ENCODE measurements at regions not wholly inside any gene's neighbourhood (a gene's known extent, or its start where the extent isn't known, plus 50 kb on each side); places are given as distances from the start of the nearest gene placed in this dataset.
A peak's percentile ranks its signal among the peaks of the same experiment; 100 is the strongest.
"Not testable (repeated sequence)": the region's sequence is repeated elsewhere in the genome, so short reads cannot be mapped to it uniquely, and the experiment has no call there.

DNA sequence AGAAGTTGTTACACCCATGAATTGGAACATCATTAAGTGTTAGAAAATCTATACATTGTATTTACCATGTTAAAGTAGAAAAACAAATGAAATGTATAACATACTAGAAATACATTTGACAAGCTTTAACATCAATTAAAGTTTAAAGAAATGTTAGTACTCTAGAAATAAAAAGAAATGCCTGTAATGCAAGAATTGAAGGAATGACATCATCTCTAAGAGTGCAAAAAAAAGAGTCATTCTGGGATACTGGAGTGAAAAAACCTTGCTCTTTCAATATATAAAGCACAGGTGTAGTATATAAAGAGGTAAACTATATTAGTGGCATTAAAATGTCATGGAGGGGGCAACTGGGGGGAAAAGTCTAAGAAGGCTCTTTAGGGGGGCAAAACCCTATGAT is 210.8 kb upstream of the PLD5 start:
- no peak for DNase-seq (ENCODE audit: low spot score)

DNA sequence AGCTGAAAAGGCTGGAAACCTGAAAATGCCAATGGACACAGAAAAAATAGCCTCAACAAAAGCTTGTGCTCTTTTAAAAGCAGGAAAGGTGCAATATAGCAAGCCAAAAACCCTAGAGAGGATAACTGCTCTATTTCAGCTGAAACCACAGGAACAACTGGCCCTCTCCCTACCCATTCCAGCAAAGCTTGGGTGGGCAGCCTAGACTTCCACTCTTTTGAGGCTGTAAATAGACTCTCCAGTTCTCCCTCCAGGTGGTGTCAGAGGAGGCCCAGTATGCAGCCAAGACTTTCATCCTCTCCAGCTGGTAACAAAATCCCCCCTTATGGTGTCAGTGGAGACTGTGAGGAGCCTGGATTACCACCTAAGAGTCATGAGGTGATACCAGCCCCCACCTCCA is 206.9 kb upstream of the PLD5 start:
- no peak for DNase-seq (ENCODE audit: low spot score)

DNA sequence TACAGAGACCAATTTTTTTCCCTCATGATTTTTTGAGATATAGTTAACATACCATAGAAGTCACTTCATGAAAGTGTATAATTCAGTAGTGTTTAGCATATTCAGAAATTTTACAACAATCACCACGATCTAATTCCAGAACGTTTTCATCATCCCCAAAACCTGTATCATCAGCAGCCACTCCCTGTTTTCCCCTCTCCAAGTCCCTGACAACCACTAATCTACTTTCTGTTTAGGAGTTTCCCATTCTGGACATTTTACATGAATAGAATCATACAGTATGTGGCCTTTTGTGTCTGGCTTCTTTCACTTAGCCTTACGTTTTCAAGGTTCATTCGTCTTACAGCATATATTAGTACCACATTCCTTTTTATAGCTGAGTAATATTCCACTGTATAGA is 204.2 kb upstream of the PLD5 start:
- no peak for DNase-seq (ENCODE audit: low spot score)

GRCh38 chr1:242723044-242723716 is 198.7 kb upstream of the PLD5 start:
- DNase-seq (ENCODE audit: low spot score), result no peak

DNA sequence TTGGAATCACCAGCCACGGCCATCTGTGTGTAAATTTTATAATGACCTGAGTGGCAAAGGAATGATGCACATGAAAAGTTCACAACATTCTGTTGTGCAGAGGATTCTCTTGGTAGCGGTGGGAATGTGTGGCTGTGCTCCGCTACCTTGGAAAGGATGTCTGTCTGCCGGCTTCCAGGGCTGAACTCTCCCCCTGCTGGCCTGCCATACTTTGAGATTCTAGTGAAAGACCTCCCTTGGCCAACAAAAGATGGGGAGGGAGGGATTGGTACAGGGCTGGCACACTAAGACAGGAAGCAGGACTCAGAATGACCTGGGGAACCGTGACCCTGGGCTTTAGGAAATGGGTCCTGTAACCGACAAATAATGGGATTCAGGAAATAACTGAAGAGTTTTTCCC is 194.5 kb upstream of the PLD5 start:
- no peak for DNase-seq (ENCODE audit: low spot score)

DNA sequence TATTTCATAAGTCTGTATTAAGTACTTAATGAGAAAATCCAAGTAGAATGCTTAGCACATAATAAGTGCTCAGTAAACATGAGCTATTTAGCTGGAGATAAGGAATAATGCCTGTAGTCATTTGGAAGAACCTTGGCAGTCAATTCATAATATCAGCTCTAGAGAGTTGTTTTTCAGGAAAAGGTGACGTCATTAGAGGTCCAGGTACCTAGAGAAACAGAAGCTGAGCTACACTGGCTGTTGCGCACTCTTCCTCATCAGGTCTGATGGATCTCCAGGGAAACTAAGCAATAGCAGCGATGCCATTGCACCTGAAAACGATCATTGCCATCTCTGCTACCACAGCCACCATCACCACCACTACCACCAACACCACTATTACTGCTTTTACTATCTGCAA is 187.8 kb upstream of the PLD5 start:
- DNase-seq (ENCODE audit: low spot score), result no peak

- no peak for DNase-seq (ENCODE audit: low spot score)
Observed at GRCh38 chr1:242710847-242711246, 186.3 kb upstream of the PLD5 start.

GRCh38 chr1:242710286-242710685 is 185.8 kb upstream of the PLD5 start:
- DNase-seq (ENCODE audit: low spot score), result no peak

DNA sequence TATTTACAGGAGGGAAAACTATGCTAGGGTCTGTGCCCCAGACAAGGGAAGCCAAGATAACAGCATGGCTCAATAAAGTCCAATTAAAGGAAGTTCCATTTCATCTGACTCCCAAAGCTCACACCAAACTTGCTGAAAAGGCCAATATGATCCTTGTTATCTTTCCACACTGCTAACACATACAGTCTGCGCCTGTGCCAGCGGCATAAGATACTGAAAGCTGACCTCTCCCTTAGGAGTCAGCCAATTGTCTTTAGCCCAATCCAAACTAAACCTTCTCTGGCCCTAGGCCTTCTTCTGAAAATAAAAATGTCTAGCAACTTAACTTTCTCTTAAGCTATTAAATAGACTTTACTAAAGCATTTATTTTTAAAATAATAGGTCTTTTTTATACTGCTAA is 179.0 kb upstream of the PLD5 start:
- DNase-seq (ENCODE audit: low spot score), result no peak

DNA sequence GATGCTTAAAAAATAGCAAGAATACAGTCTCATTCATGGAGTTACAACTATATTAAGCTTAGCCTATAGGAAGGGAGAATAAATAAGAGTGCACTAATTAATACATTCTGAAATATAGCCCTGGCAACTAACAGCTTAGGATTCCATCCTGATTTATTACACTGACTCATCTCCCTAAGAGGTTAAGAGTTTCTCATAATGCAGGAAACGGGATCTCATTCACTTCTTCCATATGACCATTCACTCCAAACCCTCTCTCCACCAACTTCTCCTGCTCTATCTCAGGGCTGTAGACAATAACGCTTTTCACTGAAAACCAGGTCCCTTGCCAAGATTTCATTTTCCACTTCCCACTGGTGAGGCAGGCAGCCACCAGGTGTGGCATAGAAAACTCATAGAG is 168.5 kb upstream of the PLD5 start:
- peak; percentile 4 for DNase-seq (ENCODE audit: low spot score)

- no peak for DNase-seq (ENCODE audit: low spot score)
Observed at GRCh38 chr1:242691610-242691945, 167.1 kb upstream of the PLD5 start.

DNA sequence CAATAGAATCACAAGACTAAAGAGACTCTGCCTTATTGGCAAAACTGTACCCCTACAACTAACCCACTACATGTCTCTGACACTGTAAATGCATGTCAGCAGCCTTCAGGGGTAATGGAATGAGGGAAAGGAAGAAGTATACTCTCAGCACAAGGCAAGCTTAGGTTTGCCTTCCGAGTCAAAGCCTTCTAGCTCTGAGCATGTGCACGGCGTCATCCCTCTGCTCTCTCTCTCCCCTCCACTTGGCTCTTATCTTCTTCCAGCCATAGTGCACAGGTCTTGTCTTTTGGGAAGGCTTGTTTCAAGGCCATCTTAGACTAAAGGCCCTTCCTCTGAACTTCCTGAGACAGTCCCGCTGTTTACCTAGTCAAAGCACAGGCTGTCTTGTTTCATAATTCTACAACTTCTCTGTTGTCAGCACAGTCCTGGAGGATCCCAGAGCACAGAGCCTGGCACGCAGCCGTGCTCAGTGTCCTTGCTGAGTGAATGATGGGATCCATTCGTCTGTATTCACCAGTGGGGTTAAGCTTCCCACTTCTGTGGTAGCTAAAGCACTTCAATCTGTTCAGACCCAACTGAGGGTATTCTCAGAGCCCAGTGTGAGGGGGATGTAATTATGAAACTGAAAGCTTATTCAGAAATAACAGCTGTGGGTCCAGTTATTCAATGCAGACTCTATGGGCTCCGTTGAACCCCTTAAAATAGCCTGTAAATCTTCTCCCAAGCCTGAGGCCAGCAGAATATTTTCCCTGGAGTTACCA is 166.5 kb upstream of the PLD5 start:
- DNase-seq (ENCODE audit: low spot score), result no peak

GRCh38 chr1:242689378-242689777 is 164.9 kb upstream of the PLD5 start:
- DNase-seq (ENCODE audit: low spot score), result no peak

DNA sequence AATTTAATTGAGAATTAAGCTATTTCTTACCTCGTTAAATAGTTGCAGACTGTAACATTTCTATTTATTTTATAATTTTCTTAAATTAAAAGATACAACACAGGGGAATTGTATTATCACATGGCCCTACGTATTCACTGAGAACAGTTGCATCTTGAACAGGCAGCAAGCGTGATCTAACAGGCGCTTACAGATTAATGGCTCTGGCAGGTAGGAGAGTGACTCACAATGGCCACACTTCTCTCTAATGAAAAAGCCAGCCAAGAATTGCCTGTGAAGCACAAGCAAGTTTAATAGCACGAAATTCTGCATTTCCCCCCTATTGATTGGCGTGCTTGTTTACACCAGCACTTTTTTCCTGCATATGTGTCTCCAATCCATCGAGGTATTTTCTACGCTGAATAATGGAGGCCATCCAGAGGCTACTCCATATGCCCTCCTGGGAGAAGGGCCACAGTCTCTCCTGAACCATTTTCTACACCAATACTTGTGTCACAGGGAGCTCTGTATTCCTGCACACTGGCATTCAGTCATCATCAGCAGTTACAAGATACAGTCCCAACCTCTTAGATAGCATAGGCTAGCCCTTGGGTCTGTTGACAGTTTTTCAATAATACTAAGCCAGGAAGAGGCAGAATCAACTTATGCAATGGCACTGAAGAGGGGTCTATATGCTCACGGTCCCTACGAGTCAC is 150.6 kb upstream of the PLD5 start:
- DNase-seq (ENCODE audit: low spot score), result no peak

DNA sequence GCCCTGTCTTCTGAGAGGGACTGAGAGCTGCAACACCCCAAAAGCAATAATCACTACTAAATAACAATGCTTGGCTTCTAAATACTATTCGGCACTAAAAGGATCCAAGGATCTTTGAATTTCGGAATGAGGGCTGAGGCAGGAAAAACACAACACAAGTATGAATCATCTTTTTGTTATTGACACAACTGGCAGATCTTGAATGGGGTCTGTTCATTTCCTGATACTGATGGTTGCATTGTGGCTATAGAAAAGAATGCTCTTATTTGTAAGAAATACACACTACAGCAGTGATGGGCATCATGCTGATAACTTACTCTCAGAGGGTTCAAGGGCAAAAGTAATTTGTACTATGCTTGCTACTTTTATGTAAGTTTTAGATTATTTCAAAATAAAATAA is 149.2 kb upstream of the PLD5 start:
- DNase-seq (ENCODE audit: low spot score), result no peak

- not testable (repeated sequence) for DNase-seq (ENCODE audit: low spot score)
Observed at GRCh38 chr1:242673165-242673564, 148.7 kb upstream of the PLD5 start.

- no peak for DNase-seq (ENCODE audit: low spot score)
Observed at GRCh38 chr1:242670019-242670418, 145.5 kb upstream of the PLD5 start.

- DNase-seq (ENCODE audit: low spot score), result no peak
Observed at GRCh38 chr1:242662886-242663285, 138.4 kb upstream of the PLD5 start.

DNA sequence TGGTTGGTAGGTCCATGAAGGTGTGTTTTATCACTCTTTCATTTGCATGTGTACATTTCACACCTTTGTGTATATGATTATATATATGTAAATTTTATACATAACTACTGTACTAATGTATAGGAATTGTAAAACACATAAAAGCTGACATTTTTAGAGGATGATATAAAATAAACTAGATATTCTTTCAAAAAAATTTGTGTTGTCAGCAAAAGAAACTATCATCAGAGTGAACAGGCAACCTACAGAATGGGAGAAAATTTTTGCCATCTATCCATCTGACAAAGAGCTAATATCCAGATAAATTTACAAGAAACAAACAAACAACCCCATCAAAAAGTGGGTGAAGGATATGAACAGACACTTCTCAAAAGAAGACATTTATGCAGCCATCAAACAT is 129.3 kb upstream of the PLD5 start:
- DNase-seq (ENCODE audit: low spot score), result not testable (repeated sequence)

DNA sequence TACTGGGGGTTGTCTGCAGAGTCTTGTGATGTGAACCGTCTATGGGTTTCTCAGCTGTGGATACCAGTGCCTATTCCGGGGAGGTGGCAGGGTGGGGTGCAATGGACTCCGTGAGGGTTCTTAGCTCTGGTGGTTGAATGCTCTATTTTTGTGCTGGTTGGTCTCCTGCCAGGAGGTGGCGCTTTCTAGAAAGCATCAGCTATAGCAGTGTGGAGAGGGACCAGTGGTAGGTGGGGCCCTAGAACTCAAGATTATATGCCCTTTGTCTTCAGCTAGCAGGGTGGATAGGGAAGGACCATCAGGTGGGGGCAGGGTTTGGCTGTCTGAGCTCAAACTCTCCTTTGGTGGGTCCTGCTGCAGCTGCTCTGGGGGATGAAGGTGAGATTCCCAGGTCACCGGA is 127.3 kb upstream of the PLD5 start:
- no peak for DNase-seq (ENCODE audit: low spot score)

- DNase-seq (ENCODE audit: low spot score), result no peak
Observed at GRCh38 chr1:242641461-242641860, 117.0 kb upstream of the PLD5 start.

- DNase-seq (ENCODE audit: low spot score), result no peak
Observed at GRCh38 chr1:242639104-242639503, 114.6 kb upstream of the PLD5 start.

GRCh38 chr1:242634732-242635131 is 110.2 kb upstream of the PLD5 start:
- no peak for DNase-seq (ENCODE audit: low spot score)
